PC-3 (cell line): ENCODE measurements at regions not wholly inside any gene's neighbourhood (a gene's known extent, or its start where the extent isn't known, plus 50 kb on each side); places are given as distances from the start of the nearest gene placed in this dataset.

Experiments used
- ATAC-seq: fragments of 200-7000 bp; cut with Tn5 transposase; 2 replicates; pipeline ENCODE4 v1.9.1; 2020; ENCODE audit warnings: mild to moderate bottlenecking, moderate library complexity
- BruUV-seq: library from RNA; stranded (reverse); fragments of 400-500 nt; replicated peaks from 2 replicates; lab custom pipeline; 2021; lab: Mats Ljungman, UMichigan
- CTCF ChIA-PET: fragments of 300-600 bp; sonication (Branson Sonifier 250); formaldehyde crosslinking; loops from one replicate; lab custom pipeline; 2022; ENCODE audit warnings: antibody characterized with exemption; lab: Charles Lee
- POLR2A ChIA-PET: fragments of 300-600 bp; sonication (Branson Sonifier 250); formaldehyde crosslinking; loops from one replicate; lab custom pipeline; 2022; ENCODE audit warnings: antibody characterized with exemption; ENCODE audit not compliant: unreplicated experiment; lab: Charles Lee
- DNase-seq: peaks from one replicate; pipeline ENCODE4 v3.0.0-alpha.2; 2015
- H2AFZ ChIP-seq: fragments of 300-600 bp; sonication (generic); 2 replicates; pipeline ENCODE4 v1.6.0; 2016; ENCODE audit warnings: antibody characterized with exemption, low read length
- H3F3A ChIP-seq: fragments of 300-600 bp; sonication (generic); one replicate; pipeline ENCODE4 v1.6.0; 2017; ENCODE audit warnings: antibody characterized with exemption, low read length, control low read depth, mild to moderate bottlenecking; ENCODE audit not compliant: unreplicated experiment
- H3K27ac ChIP-seq: fragments of 300-600 bp; sonication (generic); 2 replicates; pipeline ENCODE4 v1.5.1; 2016; ENCODE audit warnings: mild to moderate bottlenecking, low read length
- H3K27me3 ChIP-seq: fragments of 300-600 bp; sonication (generic); 2 replicates; pipeline ENCODE4 v1.6.1; 2016; ENCODE audit warnings: low read length, mixed read lengths
- H3K36me3 ChIP-seq: fragments of 300-600 bp; sonication (generic); 2 replicates; pipeline ENCODE4 v1.6.1; 2016; ENCODE audit warnings: low read depth, mixed run types, low read length, mixed read lengths
- H3K4me1 ChIP-seq: fragments of 300-600 bp; sonication (generic); 2 replicates; pipeline ENCODE4 v1.5.1; 2016; ENCODE audit warnings: low read length; ENCODE audit not compliant: insufficient read depth
- H3K4me2 ChIP-seq: fragments of 300-600 bp; sonication (generic); 2 replicates; pipeline ENCODE4 v1.6.0; 2016; ENCODE audit warnings: low read length
- H3K4me3 ChIP-seq: fragments of 300-600 bp; sonication (generic); 2 replicates; pipeline ENCODE4 v1.5.1; 2016; ENCODE audit warnings: mild to moderate bottlenecking, low read length, mixed read lengths
- H3K79me2 ChIP-seq: fragments of 300-600 bp; sonication (generic); 2 replicates; pipeline ENCODE4 v1.6.1; 2017; ENCODE audit warnings: low read length, mixed read lengths
- H3K9ac ChIP-seq: fragments of 300-600 bp; sonication (generic); 2 replicates; pipeline ENCODE4 v1.6.0; 2016; ENCODE audit warnings: mild to moderate bottlenecking, low read length
- H3K9me2 ChIP-seq: fragments of 300-600 bp; sonication (generic); replicated peaks from 2 replicates; pipeline ENCODE4 v1.6.1; 2016; ENCODE audit warnings: mixed run types, low read length, mixed read lengths
- H3K9me3 ChIP-seq: fragments of 300-600 bp; sonication (generic); 2 replicates; pipeline ENCODE4 v1.6.1; 2016; ENCODE audit warnings: low read length, mixed read lengths
- H4K20me1 ChIP-seq: fragments of 300-600 bp; sonication (generic); 2 replicates; pipeline ENCODE4 v1.6.1; 2016; ENCODE audit warnings: low read length, mixed read lengths
- CTCF ChIP-seq: fragments of 300-600 bp; sonication (generic); conservative IDR thresholded peaks from 2 replicates; pipeline ENCODE4 v1.5.1; 2017; ENCODE audit warnings: antibody characterized with exemption, low read depth, mild to moderate bottlenecking, low read length
- EZH2 ChIP-seq: fragments of 300-600 bp; sonication (generic); IDR thresholded peaks from one replicate; pipeline ENCODE4 v1.6.1; 2017; ENCODE audit warnings: antibody characterized with exemption, mild to moderate bottlenecking, low read length; ENCODE audit not compliant: unreplicated experiment
- EZH2phosphoT487 ChIP-seq: fragments of 300-600 bp; sonication (generic); IDR thresholded peaks from 2 replicates; pipeline ENCODE4 v1.6.1; 2018; ENCODE audit warnings: mild to moderate bottlenecking, antibody characterized with exemption, low read length, borderline replicate concordance
- intact Hi-C: fragments of 100-400 bp; cut with micrococcal nuclease; formaldehyde crosslinking; loops from 2 replicates; pipeline ENCODE4 v1.9.0; 2023

- POLR2A ChIA-PET: no interaction called here
Observed at GRCh38 chr14:61609884-61610283, 85.4 kb upstream of the HIF1A start.

GRCh38 chr14:61610900-61611299, 84.4 kb upstream of the HIF1A start:
- H3K4me3 ChIP-seq: no peak overlapping the region
- no peaks in the 10 kb centered on the region for H3K79me2 ChIP-seq
- H3K27me3 ChIP-seq: no peaks in the 10 kb centered on the region

More at GRCh38 chr14:61609884-61610283, 85.4 kb upstream of the HIF1A start:
- Histone ChIP-seq H3K9ac (no peak overlapping the region), H3K79me2 (no peaks in the 10 kb centered on the region), H3K27ac (peak overlapping the region; percentile 34), H3K4me3 (no peak overlapping the region), H4K20me1 (no peaks in the 10 kb centered on the region), H3F3A (no peaks in the 10 kb centered on the region), H3K9me2 (no peaks in the 10 kb centered on the region), H2AFZ (peak overlapping the region; percentile 43), H3K4me2 (peak overlapping the region; percentile 28), H3K4me1 (peaks cover 21% of the 10 kb centered on the region), H3K9me3 (no peaks in the 10 kb centered on the region), H3K36me3 (no peaks in the 10 kb centered on the region), H3K27me3 (no peaks in the 10 kb centered on the region)
- CTCF ChIA-PET: interaction anchor here (0.7 kb wide), 1 partner anchor 23 kb away, joined by 3 read pairs; no protein-coding TSS in a partner anchor
- intact Hi-C loops: no loop called here
- ATAC-seq: no peak
- DNase-seq: no peak
- TF ChIP-seq EZH2: no peak
- no peak for TF ChIP-seq EZH2phosphoT487
- no peak for TF ChIP-seq CTCF
- BruUV-seq: no TSS peak

More at GRCh38 chr14:61610900-61611299, 84.4 kb upstream of the HIF1A start:
- DNase-seq (no peak), ATAC-seq (no peak)
- Histone ChIP-seq H3K36me3 (no peaks in the 10 kb centered on the region), H3F3A (no peaks in the 10 kb centered on the region), H3K27ac (no peak overlapping the region), H3K9me2 (no peaks in the 10 kb centered on the region), H3K4me2 (no peak overlapping the region), H4K20me1 (no peaks in the 10 kb centered on the region), H2AFZ (no peak overlapping the region), H3K4me1 (peaks cover 30% of the 10 kb centered on the region), H3K9me3 (no peaks in the 10 kb centered on the region), H3K9ac (no peak overlapping the region)
- no peak for TF ChIP-seq EZH2phosphoT487
- TF ChIP-seq CTCF: no peak
- TF ChIP-seq EZH2: no peak
- intact Hi-C loops: no loop called here
- BruUV-seq: no TSS peak
- POLR2A ChIA-PET: no interaction called here
- CTCF ChIA-PET: no interaction called here
